BLaER1 treated with 17β-estradiol and CSF1 and Interleukin-3, amounts not matched to agents 10 nM and 100 nM (cell line): ENCODE measurements at regions not wholly inside any gene's neighbourhood (a gene's known extent, or its start where the extent isn't known, plus 50 kb on each side); places are given as distances from the start of the nearest gene placed in this dataset.

Experiments
- H3K27ac ChIP-seq, 11 experiments: shearing (Covaris generic); formaldehyde crosslinking; 2 replicates each; pipeline ENCODE4 v1.8.1; 2022
- H3K27me3 ChIP-seq, 11 experiments: shearing (Covaris generic); formaldehyde crosslinking; 2 replicates each; pipeline ENCODE4 v1.8.1; 2022
- H3K36me3 ChIP-seq, 11 experiments: shearing (Covaris generic); formaldehyde crosslinking; 2 replicates each; pipeline ENCODE4 v1.8.1; 2022
- H3K4me1 ChIP-seq, 10 experiments: shearing (Covaris generic); formaldehyde crosslinking; 2 replicates each; pipeline ENCODE4 v1.8.1; 2022
- H3K4me2 ChIP-seq, 11 experiments: shearing (Covaris generic); formaldehyde crosslinking; 2 replicates each; pipeline ENCODE4 v1.8.1; 2022
- H3K4me3 ChIP-seq, 10 experiments: shearing (Covaris generic); formaldehyde crosslinking; 2 replicates each; pipeline ENCODE4 v1.8.1; 2022
- H3K9ac ChIP-seq, 11 experiments: shearing (Covaris generic); formaldehyde crosslinking; 2 replicates each; pipeline ENCODE4 v1.8.1; 2022
- H3K9me3 ChIP-seq, 11 experiments: shearing (Covaris generic); formaldehyde crosslinking; replicated peaks in 1 of 11; 2 replicates each; pipeline ENCODE4 v1.8.1; 2022
- H4K20me1 ChIP-seq, 11 experiments: shearing (Covaris generic); formaldehyde crosslinking; 2 replicates each; pipeline ENCODE4 v1.8.1; 2022
- Cebpa-rat ChIP-seq, 11 experiments: shearing (Covaris generic); IDR thresholded peaks; 2 replicates each; pipeline ENCODE4 v1.8.1; 2022

- H3K27me3 ChIP-seq = no peaks in the 10 kb centered on the region
- H3K27ac ChIP-seq = no peak overlapping the region
- no peak overlapping the region for H3K4me3 ChIP-seq
- no peak for TF ChIP-seq Cebpa-rat (IDR thresholded peaks at IDR 0.05)
- H3K36me3 ChIP-seq = no peaks in the 10 kb centered on the region
- H3K4me2 ChIP-seq = peak overlapping the region; percentile 54 to 82 (median 75)
- peaks cover 42 to 77% (median 56%) of the 10 kb centered on the region in 10 experiments for H3K4me1 ChIP-seq
- no peak overlapping the region for H3K9ac ChIP-seq
- no peaks in the 10 kb centered on the region; a peak in 2 of 22 replicates for H4K20me1 ChIP-seq
- no peaks in the 10 kb centered on the region for H3K9me3 ChIP-seq
Observed at GRCh38 chr17:77311371-77311981, 170.7 kb downstream of the SEC14L1 start.

- H3K4me2 ChIP-seq = peak overlapping the region; percentile 54 to 82 (median 75)
- no peak overlapping the region for H3K9ac ChIP-seq
- no peaks in the 10 kb centered on the region for H3K36me3 ChIP-seq
- no peak overlapping the region for H3K4me3 ChIP-seq
- H3K9me3 ChIP-seq = no peaks in the 10 kb centered on the region
- no peak for TF ChIP-seq Cebpa-rat (IDR thresholded peaks at IDR 0.05)
- no peaks in the 10 kb centered on the region for H3K27me3 ChIP-seq
- no peak overlapping the region for H3K27ac ChIP-seq
- peaks cover 49 to 84% (median 63%) of the 10 kb centered on the region in 10 experiments for H3K4me1 ChIP-seq
- H4K20me1 ChIP-seq = no peaks in the 10 kb centered on the region; a peak in 2 of 22 replicates
Observed at GRCh38 chr17:77312061-77312701, 171.4 kb downstream of the SEC14L1 start.

GRCh38 chr17:77312786-77313599 lies 172.2 kb downstream of the SEC14L1 start:
- Histone ChIP-seq H3K27ac (no peak overlapping the region), H3K4me2 (peak overlapping the region in 8 of 11 experiments; percentile 13 to 82 (median 76); a peak in 12 of 22 replicates)

GRCh38 chr17:77313831-77314230 lies 173.1 kb downstream of the SEC14L1 start:
- Histone ChIP-seq H3K4me2 (no peak overlapping the region; a peak in 1 of 22 replicates), H3K27ac (no peak overlapping the region), H3K27me3 (no peaks in the 10 kb centered on the region), H3K36me3 (no peaks in the 10 kb centered on the region), H3K4me1 (peaks cover 59 to 88% (median 76%) of the 10 kb centered on the region in 10 experiments), H3K9me3 (no peaks in the 10 kb centered on the region), H3K9ac (no peak overlapping the region), H4K20me1 (no peaks in the 10 kb centered on the region; a peak in 1 of 22 replicates), H3K4me3 (no peak overlapping the region)
- no peak for TF ChIP-seq Cebpa-rat (IDR thresholded peaks at IDR 0.05)

More at GRCh38 chr17:77312786-77313599, 172.2 kb downstream of the SEC14L1 start:
- no peaks in the 10 kb centered on the region for H3K36me3 ChIP-seq
- H3K4me1 ChIP-seq = peaks cover 51 to 88% (median 70%) of the 10 kb centered on the region in 10 experiments
- no peaks in the 10 kb centered on the region; a peak in 1 of 22 replicates for H4K20me1 ChIP-seq
- H3K9me3 ChIP-seq = no peaks in the 10 kb centered on the region
- TF ChIP-seq Cebpa-rat (IDR thresholded peaks at IDR 0.05) = no peak
- no peak overlapping the region for H3K4me3 ChIP-seq
- no peak overlapping the region for H3K9ac ChIP-seq
- H3K27me3 ChIP-seq = no peaks in the 10 kb centered on the region

- TF ChIP-seq Cebpa-rat (IDR thresholded peaks at IDR 0.05) = no peak
- no peaks in the 10 kb centered on the region for H3K27me3 ChIP-seq
- peak overlapping the region; percentile 77 to 98 (median 86); a peak in 20 of 22 replicates for H3K4me2 ChIP-seq
- no peak overlapping the region for H3K4me3 ChIP-seq
- H3K27ac ChIP-seq = no peak overlapping the region
- H4K20me1 ChIP-seq = no peaks in the 10 kb centered on the region
- H3K36me3 ChIP-seq = no peaks in the 10 kb centered on the region
- peaks cover 67 to 88% (median 80%) of the 10 kb centered on the region in 10 experiments for H3K4me1 ChIP-seq
- no peak overlapping the region for H3K9ac ChIP-seq
- no peaks in the 10 kb centered on the region for H3K9me3 ChIP-seq
Observed at GRCh38 chr17:77314601-77315000, 173.8 kb downstream of the SEC14L1 start.

- no peak for TF ChIP-seq Cebpa-rat (IDR thresholded peaks at IDR 0.05)
- Histone ChIP-seq H3K4me2 (peak overlapping the region; percentile 77 to 98 (median 86)), H3K9me3 (no peaks in the 10 kb centered on the region), H3K4me3 (no peak overlapping the region), H3K36me3 (no peaks in the 10 kb centered on the region), H3K4me1 (peaks cover 71 to 92% (median 82%) of the 10 kb centered on the region in 10 experiments), H3K27ac (no peak overlapping the region), H3K9ac (no peak overlapping the region), H3K27me3 (no peaks in the 10 kb centered on the region), H4K20me1 (no peaks in the 10 kb centered on the region)
Observed at GRCh38 chr17:77315010-77315409, 174.2 kb downstream of the SEC14L1 start.

GRCh38 chr17:77315551-77316190 lies 174.9 kb downstream of the SEC14L1 start:
- H3K27ac ChIP-seq = peak overlapping the region in 10 of 11 experiments; percentile 33 to 64 (median 56); a peak in 16 of 22 replicates
- no peak for TF ChIP-seq Cebpa-rat (IDR thresholded peaks at IDR 0.05)

GRCh38 chr17:77316191-77316641 lies 175.4 kb downstream of the SEC14L1 start:
- Histone ChIP-seq H3K4me1 (peaks cover 71 to 93% (median 86%) of the 10 kb centered on the region in 10 experiments), H4K20me1 (no peaks in the 10 kb centered on the region), H3K9me3 (no peaks in the 10 kb centered on the region), H3K9ac (peak overlapping the region in 7 of 11 experiments; percentile 7 to 59 (median 44); a peak in 9 of 22 replicates), H3K36me3 (no peaks in the 10 kb centered on the region), H3K27me3 (no peaks in the 10 kb centered on the region), H3K4me3 (peak overlapping the region in 1 of 10 experiments; percentile 15; a peak in 1 of 20 replicates), H3K4me2 (peak overlapping the region; percentile 77 to 98 (median 86)), H3K27ac (peak overlapping the region in 10 of 11 experiments; percentile 33 to 64 (median 56); a peak in 14 of 22 replicates)
- no peak for TF ChIP-seq Cebpa-rat (IDR thresholded peaks at IDR 0.05)

More at GRCh38 chr17:77315551-77316190, 174.9 kb downstream of the SEC14L1 start:
- Histone ChIP-seq H3K4me3 (peak overlapping the region in 2 of 10 experiments; percentile 11 to 15; a peak in 1 of 20 replicates), H3K27me3 (no peaks in the 10 kb centered on the region), H3K4me1 (peaks cover 71 to 93% (median 86%) of the 10 kb centered on the region in 10 experiments), H3K9me3 (no peaks in the 10 kb centered on the region), H3K4me2 (peak overlapping the region; percentile 77 to 98 (median 86)), H4K20me1 (no peaks in the 10 kb centered on the region), H3K9ac (peak overlapping the region in 7 of 11 experiments; percentile 7 to 59 (median 44); a peak in 12 of 22 replicates), H3K36me3 (no peaks in the 10 kb centered on the region)
